ENCODE measurements at regions not wholly inside any gene's neighbourhood (a gene's known extent, or its start where the extent isn't known, plus 50 kb on each side); places are given as distances from the start of the nearest gene placed in this dataset.

DNA sequence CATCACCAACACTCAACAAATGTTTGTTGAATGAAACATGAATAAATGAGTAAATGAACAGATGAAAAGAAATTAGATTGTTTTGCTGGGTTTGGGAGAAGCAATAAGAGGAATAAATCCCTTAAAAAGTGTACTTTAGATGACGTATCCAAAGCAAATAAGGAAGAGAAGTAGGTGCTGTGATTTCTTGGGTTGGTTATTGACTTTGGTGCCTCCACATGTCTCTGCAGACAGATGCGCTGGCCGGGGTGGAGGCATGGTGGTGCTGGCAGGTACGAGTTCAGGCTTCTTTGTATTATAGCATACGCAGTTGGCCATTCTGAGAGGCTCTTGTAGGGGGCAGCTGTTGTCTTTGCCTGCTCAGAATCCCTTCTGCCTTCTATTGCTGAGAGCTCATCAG is 178.9 kb downstream of the POLR2M start:
- POLR2A ChIA-PET: no interaction called here
- no peak for TF ChIP-seq CTCF (IDR thresholded peaks at IDR 0.05; ENCODE audit: unreplicated experiment)
- Mint-ChIP-seq H3K4me3 (ENCODE audit: unreplicated experiment) (no peak overlapping the region), H3K36me3 (ENCODE audit: insufficient read depth, unreplicated experiment) (no peaks in the 10 kb centered on the region), H3K9me3 (ENCODE audit: unreplicated experiment) (no peaks in the 10 kb centered on the region), H3K4me1 (ENCODE audit: insufficient read depth, unreplicated experiment) (no peaks in the 10 kb centered on the region), H3K27me3 (ENCODE audit: insufficient read depth, unreplicated experiment) (no peaks in the 10 kb centered on the region), H3K27ac (ENCODE audit: low read depth, unreplicated experiment) (no peak overlapping the region)
- CTCF ChIA-PET: interaction anchor here (0.6 to 1.5 kb wide), 2 partner anchors 20 to 71 kb away, joined by 3 read pairs; no protein-coding TSS in a partner anchor
- intact Hi-C loops (cut with micrococcal nuclease): no loop called here
- BruUV-seq (replicated peaks): no TSS peak
- DNase-seq (ENCODE audit: unreplicated experiment): no peak

DNA sequence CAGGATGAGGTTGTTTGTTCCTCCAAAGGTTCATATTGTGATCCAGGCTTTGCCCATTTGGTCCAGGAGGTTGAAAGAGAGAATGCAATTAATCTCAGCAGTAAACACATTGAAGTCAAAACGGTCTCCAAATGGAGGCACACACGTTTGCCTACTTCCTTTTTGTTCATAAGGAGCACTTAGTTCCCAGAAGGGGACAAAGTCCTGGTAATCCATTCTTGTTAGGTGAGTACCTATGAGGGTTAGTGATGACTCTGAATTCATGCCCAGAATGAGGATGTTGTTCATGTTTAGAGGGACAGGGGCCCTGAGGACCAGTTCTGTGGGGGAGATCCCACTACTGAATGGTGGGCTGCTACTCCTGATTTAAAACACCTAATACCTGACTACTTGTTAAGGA is 177.7 kb downstream of the ALDH1A2 start:
- Mint-ChIP-seq H3K27me3 (ENCODE audit: insufficient read depth, unreplicated experiment) (no peaks in the 10 kb centered on the region), H3K4me1 (ENCODE audit: insufficient read depth, unreplicated experiment) (no peaks in the 10 kb centered on the region), H3K4me3 (ENCODE audit: unreplicated experiment) (no peak overlapping the region), H3K27ac (ENCODE audit: low read depth, unreplicated experiment) (no peak overlapping the region), H3K36me3 (ENCODE audit: insufficient read depth, unreplicated experiment) (no peaks in the 10 kb centered on the region), H3K9me3 (ENCODE audit: unreplicated experiment) (peaks cover 7% of the 10 kb centered on the region)
- DNase-seq (ENCODE audit: unreplicated experiment): no peak
- intact Hi-C loops (cut with micrococcal nuclease): no loop called here
- BruUV-seq (replicated peaks): no TSS peak
- CTCF ChIA-PET: interaction anchor here (0.7 kb wide), 1 partner anchor 269 kb away, joined by 4 read pairs; no protein-coding TSS in a partner anchor
- POLR2A ChIA-PET: no interaction called here
- TF ChIP-seq CTCF (IDR thresholded peaks at IDR 0.05; ENCODE audit: unreplicated experiment): no peak

DNA sequence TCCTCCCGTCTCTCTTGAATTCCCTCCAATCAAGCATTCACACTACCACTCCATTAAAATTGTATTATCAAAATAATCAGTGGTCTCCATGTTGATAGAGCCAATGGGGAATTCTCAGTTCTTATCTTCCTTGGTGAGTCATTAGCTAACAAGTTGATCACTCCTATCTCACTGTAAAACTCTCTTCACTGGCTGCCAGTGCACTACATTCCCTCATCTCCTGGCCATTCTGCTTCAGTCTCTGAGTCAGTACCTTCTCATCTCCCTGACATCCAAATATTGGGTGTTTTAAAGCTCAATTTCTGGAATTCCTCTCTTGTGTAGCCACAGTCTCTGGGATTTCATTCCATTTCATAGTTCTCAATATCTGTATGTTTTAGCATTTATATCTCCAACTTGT is 175.2 kb downstream of the ALDH1A2 start:
- no peak overlapping the region for H3K4me3 Mint-ChIP-seq (ENCODE audit: unreplicated experiment)
- no peaks in the 10 kb centered on the region for H3K36me3 Mint-ChIP-seq (ENCODE audit: insufficient read depth, unreplicated experiment)
- ChIA-PET CTCF (interaction anchor here (0.7 to 2.0 kb wide), 5 partner anchors 30 to 202 kb away, joined by 3 to 7 read pairs (median 5); no protein-coding TSS in a partner anchor), POLR2A (interaction anchor here (0.9 kb wide), 1 partner anchor 69 kb away, joined by 3 read pairs; no protein-coding TSS in a partner anchor)
- no TSS peak for BruUV-seq (replicated peaks)
- intact Hi-C loops (cut with micrococcal nuclease): no loop called here
- peaks cover 7% of the 10 kb centered on the region for H3K9me3 Mint-ChIP-seq (ENCODE audit: unreplicated experiment)
- H3K27me3 Mint-ChIP-seq (ENCODE audit: insufficient read depth, unreplicated experiment): no peaks in the 10 kb centered on the region
- no peak overlapping the region for H3K27ac Mint-ChIP-seq (ENCODE audit: low read depth, unreplicated experiment)
- TF ChIP-seq CTCF (IDR thresholded peaks at IDR 0.05; ENCODE audit: unreplicated experiment): no peak
- DNase-seq (ENCODE audit: unreplicated experiment): no peak
- no peaks in the 10 kb centered on the region for H3K4me1 Mint-ChIP-seq (ENCODE audit: insufficient read depth, unreplicated experiment)

- BruUV-seq (replicated peaks): no TSS peak
- intact Hi-C loops (cut with micrococcal nuclease): no loop called here
- no peaks in the 10 kb centered on the region for H3K27me3 Mint-ChIP-seq (ENCODE audit: insufficient read depth, unreplicated experiment)
- peaks cover 7% of the 10 kb centered on the region for H3K9me3 Mint-ChIP-seq (ENCODE audit: unreplicated experiment)
- H3K4me3 Mint-ChIP-seq (ENCODE audit: unreplicated experiment): no peak overlapping the region
- CTCF ChIA-PET: interaction anchor here (0.7 to 2.0 kb wide), 5 partner anchors 30 to 202 kb away, joined by 3 to 7 read pairs (median 5); no protein-coding TSS in a partner anchor
- no peaks in the 10 kb centered on the region for H3K36me3 Mint-ChIP-seq (ENCODE audit: insufficient read depth, unreplicated experiment)
- no peak overlapping the region for H3K27ac Mint-ChIP-seq (ENCODE audit: low read depth, unreplicated experiment)
- no peak for TF ChIP-seq CTCF (IDR thresholded peaks at IDR 0.05; ENCODE audit: unreplicated experiment)
- POLR2A ChIA-PET: interaction anchor here (0.9 kb wide), 1 partner anchor 68 kb away, joined by 3 read pairs; no protein-coding TSS in a partner anchor
- H3K4me1 Mint-ChIP-seq (ENCODE audit: insufficient read depth, unreplicated experiment): no peaks in the 10 kb centered on the region
- DNase-seq (ENCODE audit: unreplicated experiment): no peak
These were observed 174.6 kb downstream of the ALDH1A2 start for GRCh38 chr15:57890878-57891277.

Data from MCF 10A (cell line).